Adrenal gland (tissue), 9 donors: ENCODE measurements at regions not wholly inside any gene's neighbourhood (a gene's known extent, or its start where the extent isn't known, plus 50 kb on each side); places are given as distances from the start of the nearest gene placed in this dataset.

ENCODE experiments used
- DNase-seq, 7 donors: peaks; one replicate each; pipeline ENCODE4 v3.0.0-alpha.2; 2019 to 2020
- H3K27ac ChIP-seq, 5 donors: fragments of 200-600 bp; sonication (generic) in 4 of 5; 1 replicate in 3 of 5; 2 replicates in 2 of 5; pipeline versions ENCODE4 v1.5.1 to v1.8.0; 2016 to 2020; ENCODE audit warnings: mild to moderate bottlenecking in 1 of 5
- H3K27me3 ChIP-seq: fragments of 200-600 bp; 2 replicates; pipeline ENCODE4 v1.8.0; 2021
- H3K36me3 ChIP-seq, 2 donors: fragments of 200-600 bp; replicated peaks in 1 of 2; 1 replicate in 1 of 2; 2 replicates in 1 of 2; pipeline versions ENCODE4 v1.5.1 to v1.8.0; 2018 to 2022
- H3K4me1 ChIP-seq, 2 donors: fragments of 200-600 bp; replicated peaks in 1 of 2; 1 replicate in 1 of 2; 2 replicates in 1 of 2; pipeline versions ENCODE4 v1.5.1 to v1.8.0; 2018 to 2021
- H3K4me3 ChIP-seq, 4 donors: fragments of 200-600 bp; sonication (generic) in 3 of 4; one replicate each; pipeline ENCODE4 v1.5.1; 2016 to 2018
- H3K9me3 ChIP-seq, 3 donors: fragments of 200-600 bp; sonication (generic) in 1 of 3; replicated peaks in 1 of 3; 1 replicate in 2 of 3; 2 replicates in 1 of 3; pipeline versions ENCODE4 v1.5.1 to v1.8.0; 2016 to 2021
- POLR2A ChIP-seq, 2 donors: fragments of 450-650 bp; IDR thresholded peaks; one replicate each; pipeline ENCODE4 v1.6.1; 2017; ENCODE audit warnings: antibody characterized with exemption in 2 of 2, mild to moderate bottlenecking in 2 of 2, moderate library complexity in 1 of 2
- WGBS, 4 donors: extraction: QIAGEN DNeasy Blood & Tissue Kit in 2 of 4; methylation state at CpG; one replicate each; pipeline versions ENCODE4 v1.1.5 to v1.1.7; 2013 to 2017; 5-methylcytosine and 5-hydroxymethylcytosine counted together
- intact Hi-C, 2 donors: fragments of 100-400 bp; cut with DNase I; formaldehyde crosslinking; loops; one replicate each; pipeline versions ENCODE4 v1.14.1 to v1.15.0; 2022 to 2023
- TF ChIP-seq, protein P1 (sequence below), 6 experiments: fragments of 450-650 bp in 4 of 6; fragments of 200-600 bp in 2 of 6; sonication (generic) in 1 of 6; IDR thresholded peaks; 1 replicate in 5 of 6; 2 replicates in 1 of 6; pipeline versions ENCODE4 v1.5.1 to v1.8.0; 2016 to 2021; ENCODE audit warnings: antibody characterized with exemption in 6 of 6, mild to moderate bottlenecking in 2 of 6, moderate library complexity in 1 of 6
- donor health status: healthy with polysubstance abuse.
- donor health status: Bipolar disorder and iron deficiency.
- donor health status: DM: yes; HTN: yes; CAD: no.
- donor health status: DM: no; HTN: no; CAD: no.
- donor health status: DM: no; HTN: no; CAD: no.

DNA sequence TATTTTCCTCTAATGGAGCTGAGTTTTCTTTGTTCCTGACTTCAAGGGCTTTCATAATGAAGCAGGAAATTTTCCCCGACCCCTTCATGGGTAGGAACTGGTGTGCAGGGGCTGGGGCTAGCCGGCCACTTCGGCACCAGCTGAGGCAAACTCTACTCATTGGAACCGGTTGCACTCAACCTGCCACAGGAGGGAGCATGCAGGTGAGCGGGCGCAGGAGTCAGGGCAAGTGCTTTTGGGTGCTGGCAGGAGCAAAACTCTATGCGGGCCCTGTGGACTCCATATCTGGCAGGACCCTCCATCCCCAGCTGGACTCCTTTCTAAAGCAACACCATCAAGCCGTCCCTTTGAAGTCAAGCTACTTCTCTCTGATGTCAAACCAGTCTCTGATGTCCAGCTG lies 244.2 kb downstream of the EPM2A start:
- no peak overlapping the region for H3K27ac ChIP-seq
- no peaks in the 10 kb centered on the region for H3K9me3 ChIP-seq
- no peaks in the 10 kb centered on the region for H3K36me3 ChIP-seq
- no peak for DNase-seq
- intact Hi-C loops = no loop called here
- WGBS, 4 donors = 46 to 76% (median 61%) methylated on average over 8 of the region's 8 CpGs
- no peak overlapping the region for H3K4me3 ChIP-seq
- TF ChIP-seq, protein P1, sequence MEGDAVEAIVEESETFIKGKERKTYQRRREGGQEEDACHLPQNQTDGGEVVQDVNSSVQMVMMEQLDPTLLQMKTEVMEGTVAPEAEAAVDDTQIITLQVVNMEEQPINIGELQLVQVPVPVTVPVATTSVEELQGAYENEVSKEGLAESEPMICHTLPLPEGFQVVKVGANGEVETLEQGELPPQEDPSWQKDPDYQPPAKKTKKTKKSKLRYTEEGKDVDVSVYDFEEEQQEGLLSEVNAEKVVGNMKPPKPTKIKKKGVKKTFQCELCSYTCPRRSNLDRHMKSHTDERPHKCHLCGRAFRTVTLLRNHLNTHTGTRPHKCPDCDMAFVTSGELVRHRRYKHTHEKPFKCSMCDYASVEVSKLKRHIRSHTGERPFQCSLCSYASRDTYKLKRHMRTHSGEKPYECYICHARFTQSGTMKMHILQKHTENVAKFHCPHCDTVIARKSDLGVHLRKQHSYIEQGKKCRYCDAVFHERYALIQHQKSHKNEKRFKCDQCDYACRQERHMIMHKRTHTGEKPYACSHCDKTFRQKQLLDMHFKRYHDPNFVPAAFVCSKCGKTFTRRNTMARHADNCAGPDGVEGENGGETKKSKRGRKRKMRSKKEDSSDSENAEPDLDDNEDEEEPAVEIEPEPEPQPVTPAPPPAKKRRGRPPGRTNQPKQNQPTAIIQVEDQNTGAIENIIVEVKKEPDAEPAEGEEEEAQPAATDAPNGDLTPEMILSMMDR (IDR thresholded peaks at IDR 0.05) = no peak
- no peak for TF ChIP-seq POLR2A (IDR thresholded peaks at IDR 0.05)
- H3K4me1 ChIP-seq = no peaks in the 10 kb centered on the region
- H3K27me3 ChIP-seq = no peaks in the 10 kb centered on the region

DNA sequence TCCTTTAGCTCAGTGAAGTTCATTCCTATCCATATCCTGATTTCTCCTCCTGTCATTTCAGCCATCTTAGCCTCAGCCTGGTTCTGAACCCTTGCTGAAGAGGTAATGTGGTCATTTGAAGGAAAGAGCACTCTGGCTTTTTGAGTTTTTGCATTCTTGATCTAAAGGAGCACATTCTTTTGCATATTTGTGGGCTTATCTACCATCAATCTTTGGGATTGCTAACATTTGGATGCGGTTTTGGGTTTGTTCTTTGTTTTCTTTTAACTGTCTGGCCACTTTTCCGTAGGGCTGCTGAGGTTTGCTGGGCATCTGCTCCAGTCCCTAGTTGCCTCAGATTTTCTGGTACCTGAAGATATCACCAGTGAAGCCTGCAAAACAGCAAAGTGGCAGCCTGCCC lies 238.3 kb downstream of the EPM2A start:
- intact Hi-C loops = no loop called here
- TF ChIP-seq, protein P1 (IDR thresholded peaks at IDR 0.05) = no peak
- TF ChIP-seq POLR2A (IDR thresholded peaks at IDR 0.05) = no peak
- 33 to 86% (median 59%) methylated on average over 2 of the region's 2 CpGs for WGBS, 4 donors
- Histone ChIP-seq H3K4me3 (no peak overlapping the region), H3K4me1 (no peaks in the 10 kb centered on the region), H3K9me3 (no peaks in the 10 kb centered on the region), H3K27me3 (no peaks in the 10 kb centered on the region), H3K27ac (no peak overlapping the region), H3K36me3 (no peaks in the 10 kb centered on the region)
- DNase-seq = no peak

DNA sequence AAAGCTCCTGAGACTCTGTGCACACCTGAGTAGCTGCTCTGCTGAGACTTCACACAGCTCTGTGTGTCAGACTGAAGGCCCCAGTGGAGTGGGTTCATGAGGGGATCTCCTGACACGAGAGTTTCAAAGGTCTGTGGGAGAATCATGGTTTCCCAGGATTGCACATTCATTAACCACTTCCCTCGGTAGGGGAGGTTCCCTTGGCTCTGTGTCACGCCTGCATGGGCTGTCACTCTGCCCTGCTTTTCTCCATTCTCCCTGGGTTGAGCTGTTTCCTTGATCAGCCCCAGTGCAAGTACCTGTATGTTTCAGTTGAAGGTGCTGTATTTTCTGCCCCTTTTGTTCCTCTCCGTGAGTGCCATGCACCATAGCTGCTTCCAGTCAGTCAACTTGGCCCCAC lies 236.9 kb downstream of the EPM2A start:
- intact Hi-C loops = no loop called here
- no peak overlapping the region for H3K4me3 ChIP-seq
- H3K27me3 ChIP-seq = no peaks in the 10 kb centered on the region
- H3K4me1 ChIP-seq = no peaks in the 10 kb centered on the region
- no peaks in the 10 kb centered on the region for H3K36me3 ChIP-seq
- DNase-seq = no peak
- no peaks in the 10 kb centered on the region for H3K9me3 ChIP-seq
- WGBS, 4 donors = 52 to 70% (median 66%) methylated on average over 4 of the region's 4 CpGs
- no peak overlapping the region for H3K27ac ChIP-seq
- no peak for TF ChIP-seq POLR2A (IDR thresholded peaks at IDR 0.05)
- TF ChIP-seq, protein P1 (IDR thresholded peaks at IDR 0.05) = no peak

DNA sequence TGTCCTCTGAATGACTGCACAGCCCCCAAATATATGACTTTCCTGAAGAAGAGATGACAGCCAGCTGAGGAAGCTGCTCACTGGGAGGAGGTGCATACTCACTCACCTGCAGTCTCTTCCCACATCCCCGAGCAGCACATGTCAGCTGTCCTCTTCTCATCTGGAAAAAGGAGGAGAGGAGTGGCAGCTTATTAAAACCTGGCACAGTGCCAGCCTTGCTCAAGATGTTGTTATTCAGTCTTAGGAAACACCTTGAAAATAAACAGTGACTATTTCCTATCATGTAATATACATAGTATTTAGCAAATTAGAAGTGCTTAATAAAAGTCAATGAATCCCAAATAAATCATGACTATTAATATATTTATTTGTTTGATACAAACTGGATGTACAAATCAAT lies 232.9 kb downstream of the EPM2A start:
- Histone ChIP-seq H3K27ac (no peak overlapping the region), H3K36me3 (no peaks in the 10 kb centered on the region), H3K27me3 (no peaks in the 10 kb centered on the region), H3K4me3 (no peak overlapping the region), H3K4me1 (no peaks in the 10 kb centered on the region), H3K9me3 (no peaks in the 10 kb centered on the region)
- intact Hi-C loops = no loop called here
- 25 to 44% (median 28%) methylated on average over 1 of the region's 1 CpG for WGBS, 4 donors
- TF ChIP-seq, protein P1 (IDR thresholded peaks at IDR 0.05) = no peak
- no peak for TF ChIP-seq POLR2A (IDR thresholded peaks at IDR 0.05)
- DNase-seq = no peak
